HepG2 (cell line): ENCODE measurements at regions not wholly inside any gene's neighbourhood (a gene's known extent, or its start where the extent isn't known, plus 50 kb on each side); places are given as distances from the start of the nearest gene placed in this dataset.

Experiments
- ELF4 ChIP-seq: sonication (generic); formaldehyde crosslinking; IDR thresholded peaks from 2 replicates; pipeline ENCODE4 v1.5.0; 2020; ENCODE audit warnings: missing genetic modification reagents, mild to moderate bottlenecking, moderate library complexity, borderline replicate concordance
- HDAC6 ChIP-seq: fragments of 200-600 bp; sonication (generic); IDR thresholded peaks from 2 replicates; pipeline ENCODE4 v1.7.0; 2017; ENCODE audit warnings: mild to moderate bottlenecking, antibody characterized with exemption, low read length, low read depth
- MYNN ChIP-seq: sonication (generic); formaldehyde crosslinking; IDR thresholded peaks from 2 replicates; pipeline ENCODE4 v1.4.0; 2020; ENCODE audit warnings: mild to moderate bottlenecking, low read depth, missing genetic modification reagents
- ZNF24 ChIP-seq: fragments of 450-650 bp; IDR thresholded peaks from 2 replicates; pipeline ENCODE4 v1.6.1; 2017; ENCODE audit warnings: antibody characterized with exemption, mild to moderate bottlenecking
- ZSCAN29 ChIP-seq: sonication (generic); formaldehyde crosslinking; conservative IDR thresholded peaks from 2 replicates; pipeline ENCODE4 v1.4.0; 2020; ENCODE audit warnings: mild to moderate bottlenecking, missing genetic modification reagents
- TF ChIP-seq, protein P1 (sequence below): sonication (generic); formaldehyde crosslinking; IDR thresholded peaks from 2 replicates; pipeline ENCODE4 v1.5.0; 2020; ENCODE audit warnings: mild to moderate bottlenecking, missing genetic modification reagents, moderate library complexity
- TF ChIP-seq, protein P2 (sequence below): sonication (generic); formaldehyde crosslinking; IDR thresholded peaks from 2 replicates; pipeline ENCODE4 v1.9.0; 2021; ENCODE audit warnings: missing genetic modification reagents, borderline replicate concordance
- TF ChIP-seq, protein P3 (sequence below): sonication (generic); formaldehyde crosslinking; IDR thresholded peaks from 2 replicates; pipeline ENCODE4 v1.8.0; 2022; ENCODE audit warnings: mild to moderate bottlenecking, missing genetic modification reagents, borderline replicate concordance

GRCh38 chr1:4587721-4588120 lies 66.7 kb upstream of the AJAP1 start:
- TF ChIP-seq, protein P1, sequence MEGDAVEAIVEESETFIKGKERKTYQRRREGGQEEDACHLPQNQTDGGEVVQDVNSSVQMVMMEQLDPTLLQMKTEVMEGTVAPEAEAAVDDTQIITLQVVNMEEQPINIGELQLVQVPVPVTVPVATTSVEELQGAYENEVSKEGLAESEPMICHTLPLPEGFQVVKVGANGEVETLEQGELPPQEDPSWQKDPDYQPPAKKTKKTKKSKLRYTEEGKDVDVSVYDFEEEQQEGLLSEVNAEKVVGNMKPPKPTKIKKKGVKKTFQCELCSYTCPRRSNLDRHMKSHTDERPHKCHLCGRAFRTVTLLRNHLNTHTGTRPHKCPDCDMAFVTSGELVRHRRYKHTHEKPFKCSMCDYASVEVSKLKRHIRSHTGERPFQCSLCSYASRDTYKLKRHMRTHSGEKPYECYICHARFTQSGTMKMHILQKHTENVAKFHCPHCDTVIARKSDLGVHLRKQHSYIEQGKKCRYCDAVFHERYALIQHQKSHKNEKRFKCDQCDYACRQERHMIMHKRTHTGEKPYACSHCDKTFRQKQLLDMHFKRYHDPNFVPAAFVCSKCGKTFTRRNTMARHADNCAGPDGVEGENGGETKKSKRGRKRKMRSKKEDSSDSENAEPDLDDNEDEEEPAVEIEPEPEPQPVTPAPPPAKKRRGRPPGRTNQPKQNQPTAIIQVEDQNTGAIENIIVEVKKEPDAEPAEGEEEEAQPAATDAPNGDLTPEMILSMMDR (CRISPR knock-in tag) = no peak
- no peak for TF ChIP-seq ZSCAN29 (CRISPR knock-in tag)
- TF ChIP-seq, protein P2, sequence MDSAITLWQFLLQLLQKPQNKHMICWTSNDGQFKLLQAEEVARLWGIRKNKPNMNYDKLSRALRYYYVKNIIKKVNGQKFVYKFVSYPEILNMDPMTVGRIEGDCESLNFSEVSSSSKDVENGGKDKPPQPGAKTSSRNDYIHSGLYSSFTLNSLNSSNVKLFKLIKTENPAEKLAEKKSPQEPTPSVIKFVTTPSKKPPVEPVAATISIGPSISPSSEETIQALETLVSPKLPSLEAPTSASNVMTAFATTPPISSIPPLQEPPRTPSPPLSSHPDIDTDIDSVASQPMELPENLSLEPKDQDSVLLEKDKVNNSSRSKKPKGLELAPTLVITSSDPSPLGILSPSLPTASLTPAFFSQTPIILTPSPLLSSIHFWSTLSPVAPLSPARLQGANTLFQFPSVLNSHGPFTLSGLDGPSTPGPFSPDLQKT (CRISPR knock-in tag) = no peak
- TF ChIP-seq MYNN (CRISPR knock-in tag) = no peak
- TF ChIP-seq, protein P3, sequence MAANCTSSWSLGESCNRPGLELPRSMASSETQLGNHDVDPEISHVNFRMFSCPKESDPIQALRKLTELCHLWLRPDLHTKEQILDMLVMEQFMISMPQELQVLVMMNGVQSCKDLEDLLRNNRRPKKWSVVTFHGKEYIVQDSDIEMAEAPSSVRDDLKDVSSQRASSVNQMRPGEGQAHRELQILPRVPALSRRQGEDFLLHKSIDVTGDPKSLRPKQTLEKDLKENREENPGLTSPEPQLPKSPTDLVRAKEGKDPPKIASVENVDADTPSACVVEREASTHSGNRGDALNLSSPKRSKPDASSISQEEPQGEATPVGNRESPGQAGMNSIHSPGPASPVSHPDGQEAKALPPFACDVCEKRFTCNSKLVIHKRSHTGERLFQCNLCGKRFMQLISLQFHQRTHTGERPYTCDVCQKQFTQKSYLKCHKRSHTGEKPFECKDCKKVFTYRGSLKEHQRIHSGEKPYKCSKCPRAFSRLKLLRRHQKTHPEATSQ (CRISPR knock-in tag) = no peak
- TF ChIP-seq HDAC6 = no peak
- no peak for TF ChIP-seq ZNF24
- no peak for TF ChIP-seq ELF4 (CRISPR knock-in tag)
